GM10266 (cell line): ENCODE measurements at regions not wholly inside any gene's neighbourhood (a gene's known extent, or its start where the extent isn't known, plus 50 kb on each side); places are given as distances from the start of the nearest gene placed in this dataset.
"Not testable (repeated sequence)": the region's sequence is repeated elsewhere in the genome, so short reads cannot be mapped to it uniquely, and the experiment has no call there.

ENCODE experiments used
- DNase-seq: peaks from one replicate; pipeline ENCODE4 v3.0.0; 2012; ENCODE audit errors: extremely low spot score
- CTCF ChIP-seq: IDR thresholded peaks from 2 replicates; pipeline ENCODE4 v1.5.1; 2012; ENCODE audit warnings: mild to moderate bottlenecking, low read depth; ENCODE audit not compliant: control insufficient read depth, insufficient read depth; ENCODE audit errors: missing control alignments

- DNase-seq, result no peak
- no peak for TF ChIP-seq CTCF
Measured at GRCh38 chr4:100631281-100631968, 113.6 kb upstream of the EMCN start.

GRCh38 chr4:100630341-100630740 lies 112.5 kb upstream of the EMCN start:
- DNase-seq, result no peak
- TF ChIP-seq CTCF, result no peak

- no peak for DNase-seq
- no peak for TF ChIP-seq CTCF
Measured at GRCh38 chr4:100609810-100610209, 92.0 kb upstream of the EMCN start.

- DNase-seq, result not testable (repeated sequence)
Measured at GRCh38 chr4:100608651-100609050, 90.8 kb upstream of the EMCN start.

GRCh38 chr4:100605144-100605543 lies 87.3 kb upstream of the EMCN start:
- TF ChIP-seq CTCF, result no peak
- DNase-seq, result no peak

GRCh38 chr4:100593935-100594334 lies 76.1 kb upstream of the EMCN start:
- no peak for TF ChIP-seq CTCF
- DNase-seq, result no peak

- no peak for DNase-seq
- no peak for TF ChIP-seq CTCF
Measured at GRCh38 chr4:100591161-100591876, 73.5 kb upstream of the EMCN start.
